DND-41 (cell line): ENCODE measurements at regions not wholly inside any gene's neighbourhood (a gene's known extent, or its start where the extent isn't known, plus 50 kb on each side); places are given as distances from the start of the nearest gene placed in this dataset.

Source experiments
- CTCF ChIP-seq: IDR thresholded peaks from 2 replicates; pipeline ENCODE4 v1.5.1; 2012; ENCODE audit warnings: borderline replicate concordance, low read length, moderate library complexity, mild to moderate bottlenecking; ENCODE audit not compliant: poor library complexity, severe bottlenecking; ENCODE audit errors: extremely low read depth
- EZH2 ChIP-seq: IDR thresholded peaks from 3 replicates; pipeline ENCODE4 v1.6.1; 2012; ENCODE audit warnings: borderline replicate concordance, low read depth, mild to moderate bottlenecking, moderate library complexity, low read length, inconsistent platforms; ENCODE audit not compliant: severe bottlenecking

- TF ChIP-seq CTCF: no peak
- no peak for TF ChIP-seq EZH2
Observed at GRCh38 chr9:87167582-87167981, 220.3 kb upstream of the GAS1 start.
